Right lobe of liver (tissue), 4 donors: ENCODE measurements at regions not wholly inside any gene's neighbourhood (a gene's known extent, or its start where the extent isn't known, plus 50 kb on each side); places are given as distances from the start of the nearest gene placed in this dataset.

ENCODE experiments used
- CTCF ChIP-seq, 4 donors: fragments of 200-600 bp in 3 of 4; fragments of 450-650 bp in 1 of 4; IDR thresholded peaks; one replicate each; pipeline versions ENCODE4 v1.5.1 to v1.8.0; 2016 to 2022; ENCODE audit warnings: antibody characterized with exemption in 4 of 4, mild to moderate bottlenecking in 2 of 4
- POLR2A ChIP-seq: fragments of 450-650 bp; IDR thresholded peaks from one replicate; pipeline ENCODE4 v1.6.1; 2017; ENCODE audit warnings: antibody characterized with exemption, mild to moderate bottlenecking
- donor health status: DM: no; HTN: no; CAD: no.
- donor health status: DM: no; HTN: no; CAD: no.
- donor health status: DM: no; HTN: yes; CAD: no.

- TF ChIP-seq CTCF (IDR thresholded peaks at IDR 0.05), result no peak
- no peak for TF ChIP-seq POLR2A
Observed at GRCh38 chr14:65934070-65934435, 521.5 kb downstream of the FUT8 start.
